Amygdala (tissue), 56 donors: ENCODE measurements at regions not wholly inside any gene's neighbourhood (a gene's known extent, or its start where the extent isn't known, plus 50 kb on each side); places are given as distances from the start of the nearest gene placed in this dataset.
"Not testable (repeated sequence)": the region's sequence is repeated elsewhere in the genome, so short reads cannot be mapped to it uniquely, and the experiment has no call there.

Experiments
- DNase-seq, 56 donors: peaks; one replicate each; lab custom pipeline; 2025; lab: John Stamatoyannopoulos, UW

DNA sequence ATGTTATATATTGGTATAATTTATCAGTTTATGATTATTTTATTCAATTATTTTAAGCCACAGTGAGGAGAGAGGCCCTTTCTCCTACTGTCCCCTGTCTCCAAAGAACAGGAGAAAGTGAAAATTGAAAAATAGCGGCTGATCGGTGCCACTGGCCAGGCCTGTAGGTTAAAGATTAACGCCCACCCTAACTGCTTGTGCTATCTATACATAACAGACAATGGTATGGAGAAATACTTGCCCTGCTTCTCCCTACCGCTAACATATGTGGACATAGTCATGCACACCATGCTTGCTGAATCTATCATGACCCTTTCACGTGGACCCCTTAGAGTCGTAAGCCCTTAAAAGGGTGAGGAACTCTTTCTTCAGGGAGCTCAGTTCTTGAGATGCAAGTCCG, 67.5 kb downstream of the EIF1AY start:
- no peak for DNase-seq

DNA sequence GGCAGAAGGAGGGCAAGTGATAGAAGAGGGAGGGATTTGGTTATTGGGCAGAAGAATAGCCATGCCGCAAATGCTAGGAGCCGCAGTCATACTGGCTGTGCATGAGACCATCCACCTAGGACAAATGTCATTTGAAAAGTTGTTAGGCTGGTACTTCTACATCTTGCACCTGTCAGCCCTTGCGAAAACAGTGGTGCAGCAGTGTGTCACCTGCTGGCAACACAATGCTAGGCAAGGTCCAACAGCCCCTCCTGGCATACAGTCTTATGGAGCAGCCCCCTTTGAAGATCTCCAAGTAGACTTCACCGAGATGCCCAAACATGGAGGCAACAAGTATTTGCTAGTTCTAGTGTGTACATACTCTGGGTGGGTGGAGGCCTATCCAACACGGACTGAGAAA, 72.7 kb downstream of the EIF1AY start:
- DNase-seq = peak in 1 of 56 donors; percentile 0

DNA sequence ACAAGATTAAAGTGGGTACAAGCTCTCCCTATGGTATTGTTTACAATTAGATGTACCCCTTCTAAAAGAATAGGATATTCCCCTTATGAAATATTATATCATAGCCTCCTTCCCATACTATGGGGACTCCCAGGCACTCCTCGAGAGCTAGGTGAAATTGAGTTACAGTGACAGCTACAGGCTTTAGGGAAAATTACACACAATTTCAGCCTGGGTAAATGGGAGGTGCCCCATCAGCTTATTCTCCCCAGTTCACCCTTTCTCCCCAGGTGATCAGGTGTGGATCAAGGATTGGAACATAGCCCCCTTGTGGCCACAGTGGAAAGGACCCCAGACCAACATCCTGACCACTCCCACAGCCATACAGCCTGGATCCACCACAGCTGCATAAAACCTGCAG, 73.3 kb downstream of the EIF1AY start:
- DNase-seq = not testable (repeated sequence)

DNA sequence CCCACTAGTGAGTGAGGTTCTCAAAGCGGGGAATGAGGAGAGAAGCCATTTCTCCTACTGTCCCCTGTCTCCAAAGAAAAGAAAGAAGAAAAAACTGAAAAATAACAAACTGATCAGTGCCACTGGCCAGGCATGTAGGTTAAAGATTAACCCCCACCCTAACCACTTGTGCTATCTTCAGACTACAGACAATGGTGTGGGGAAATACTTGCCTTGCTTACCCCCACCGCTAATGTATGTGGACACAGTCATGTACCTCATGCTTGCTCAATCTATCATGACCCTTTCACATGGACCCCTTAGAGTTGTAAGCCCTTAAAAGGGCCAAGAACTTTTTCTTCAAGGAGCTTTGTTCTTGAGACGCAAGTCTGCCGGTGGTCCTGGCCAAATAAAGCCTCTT, 75.9 kb downstream of the EIF1AY start:
- no peak for DNase-seq

DNA sequence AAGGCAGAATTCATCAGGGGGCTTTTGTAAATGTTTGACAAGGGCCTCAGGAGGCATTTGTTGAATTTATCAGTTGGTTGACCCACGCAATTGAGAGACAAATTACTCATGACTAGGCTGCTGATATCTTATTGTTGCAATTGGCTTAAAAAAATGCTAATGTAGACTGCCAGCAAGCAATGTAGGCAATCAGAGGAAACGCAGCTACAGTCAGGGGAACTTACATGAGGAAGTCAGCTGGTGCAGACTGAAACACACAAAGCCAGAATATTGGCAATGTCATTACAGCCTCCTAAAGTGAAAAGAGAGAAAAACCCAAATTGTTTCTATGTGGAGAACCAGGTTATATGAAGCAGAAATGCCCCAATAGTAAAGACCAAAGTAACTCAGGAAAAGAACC, 83.9 kb downstream of the EIF1AY start:
- DNase-seq = no peak

DNA sequence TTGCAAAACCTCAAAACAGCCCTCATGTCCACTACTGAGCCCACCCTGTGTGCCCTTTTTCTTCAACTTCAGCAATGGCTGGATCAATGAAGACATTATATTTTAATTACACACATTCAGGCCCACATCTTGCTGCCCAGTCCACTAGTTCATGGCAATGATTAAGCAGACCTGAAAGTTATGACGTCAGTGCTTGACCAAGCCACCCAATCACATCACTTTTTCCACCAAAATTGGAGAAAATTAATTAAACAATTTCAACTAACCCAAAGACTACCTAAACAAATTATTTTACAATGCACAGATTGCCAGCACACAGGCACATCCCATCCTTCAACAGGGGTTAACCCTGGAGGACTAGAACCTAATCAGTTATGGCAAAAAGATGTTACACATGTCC, 86.6 kb downstream of the EIF1AY start:
- no peak for DNase-seq

DNA sequence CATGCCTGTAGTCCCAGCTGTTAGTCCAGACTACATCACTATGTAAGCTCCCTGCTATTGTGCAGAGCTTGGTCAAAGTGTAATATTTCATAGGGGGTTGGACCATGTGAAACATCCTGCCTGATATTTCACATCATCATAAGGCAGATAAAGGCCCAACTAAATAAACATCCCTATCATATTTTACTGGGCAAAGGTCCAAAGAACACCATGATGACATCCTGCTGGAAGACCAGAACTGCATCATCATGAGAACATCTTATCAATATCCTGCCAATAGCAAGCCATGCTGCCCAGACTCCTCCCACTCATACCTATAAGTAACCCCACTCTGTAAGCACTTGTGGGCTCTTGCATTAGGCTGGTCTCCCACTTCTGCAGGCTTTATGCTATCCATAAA, 88.6 kb downstream of the EIF1AY start:
- DNase-seq = no peak

DNA sequence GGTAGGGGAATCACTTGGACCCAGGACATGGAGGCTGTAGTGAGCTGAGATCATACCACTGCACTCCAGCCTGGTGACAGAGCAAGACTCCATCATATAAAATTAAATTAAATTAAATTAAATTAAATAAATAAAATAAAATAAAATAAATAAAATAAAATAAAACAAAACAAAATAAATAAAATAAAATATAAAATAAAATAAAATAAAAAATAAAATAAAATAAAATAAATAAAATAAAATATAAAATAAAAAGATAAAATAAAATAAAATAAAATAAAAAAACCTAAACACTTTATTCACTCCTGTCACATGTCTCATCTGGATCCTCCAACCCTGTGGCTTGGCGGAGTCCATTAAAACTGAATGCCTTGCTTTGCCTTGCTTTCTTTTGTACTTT, 89.8 kb downstream of the EIF1AY start:
- DNase-seq = not testable (repeated sequence)

DNA sequence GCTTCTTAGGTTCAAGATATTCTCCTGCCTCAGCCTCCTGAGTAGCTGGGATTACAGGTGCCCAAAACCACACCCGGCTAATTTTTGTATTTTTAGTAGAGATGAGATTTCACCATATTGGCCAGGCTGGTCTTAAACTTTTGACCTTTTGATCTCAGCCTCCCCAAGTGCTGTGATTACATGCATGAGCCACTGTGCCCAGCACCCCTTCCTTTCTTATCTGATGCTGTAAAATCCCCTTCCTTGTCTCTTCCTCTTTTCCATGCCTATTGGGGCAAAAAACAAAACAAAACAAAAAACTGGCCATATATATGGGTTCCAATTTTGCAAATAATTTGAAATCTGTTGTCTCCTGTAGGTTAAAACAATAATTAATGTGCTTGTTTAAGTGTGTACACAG, 74.0 kb upstream of the RPS4Y2 start:
- no peak for DNase-seq

DNA sequence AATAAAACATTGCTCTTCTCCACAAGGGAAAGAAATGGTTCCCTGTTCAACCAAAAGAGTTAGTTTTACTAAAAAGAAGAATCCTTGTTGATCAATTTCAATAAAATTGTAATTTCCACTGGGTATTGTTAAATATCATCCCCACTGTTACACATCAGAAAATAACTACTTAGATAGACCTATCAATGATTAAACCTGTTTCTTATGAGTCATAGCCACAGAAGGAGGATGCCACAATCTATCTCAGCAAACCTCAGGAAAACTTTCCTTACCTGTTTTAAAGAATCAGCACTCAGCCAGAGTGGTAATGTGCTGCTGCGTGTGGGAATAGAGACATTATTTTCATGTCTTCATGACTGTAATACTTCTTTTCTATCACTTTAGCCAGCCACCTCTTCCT, 72.5 kb upstream of the RPS4Y2 start:
- no peak for DNase-seq

DNA sequence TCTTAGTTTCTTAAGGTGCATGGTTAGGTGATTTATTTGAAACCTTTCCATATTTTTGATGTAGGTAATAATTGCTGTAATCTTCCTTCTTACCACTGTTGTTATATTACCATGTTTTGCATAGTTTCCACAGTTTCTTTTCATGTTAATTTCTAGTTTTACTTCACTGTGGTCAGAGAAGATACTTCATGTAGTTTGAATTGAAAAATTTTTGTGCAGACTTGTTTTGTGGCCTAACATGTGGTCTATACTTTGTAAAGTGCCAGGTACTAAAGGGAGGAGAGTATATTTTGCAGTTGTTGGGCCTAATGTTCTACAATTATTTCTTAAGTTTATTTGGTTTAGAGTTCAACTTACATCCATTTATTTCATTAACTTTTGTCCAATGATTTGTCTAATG, 69.2 kb upstream of the RPS4Y2 start:
- DNase-seq = no peak
